GM12878 (cell line): ENCODE measurements at regions not wholly inside any gene's neighbourhood (a gene's known extent, or its start where the extent isn't known, plus 50 kb on each side); places are given as distances from the start of the nearest gene placed in this dataset.

Experiments
- ATAC-seq: fragments of 200-7000 bp; cut with Tn5 transposase; 3 replicates; pipeline ENCODE4 v1.9.1; 2020; ENCODE audit warnings: mild to moderate bottlenecking, moderate library complexity
- BruUV-seq: library from RNA; stranded (reverse); fragments of 400-500 nt; replicated peaks from 2 replicates; lab custom pipeline; 2021; lab: Mats Ljungman, UMichigan
- CTCF ChIA-PET: fragments of 300-600 bp; sonication (Branson Sonifier 250); formaldehyde crosslinking; extraction: SDS; loops from one replicate; lab custom pipeline; 2021; ENCODE audit warnings: inconsistent platforms; lab: Yijun Ruan, JAX
- POLR2A ChIA-PET: fragments of 350-600 bp; formaldehyde crosslinking; extraction: SDS; loops from one replicate; lab custom pipeline; 2021; ENCODE audit warnings: inconsistent platforms; lab: Charles Lee
- RAD21 ChIA-PET: fragments of 300-600 bp; sonication (Branson Sonifier 250); formaldehyde crosslinking; loops from one replicate; lab custom pipeline; 2023; ENCODE audit warnings: antibody characterized with exemption; ENCODE audit not compliant: unreplicated experiment; lab: Charles Lee
- SMC1A ChIA-PET: fragments of 300-600 bp; sonication (Branson Sonifier 250); formaldehyde crosslinking; loops from one replicate; lab custom pipeline; 2023; ENCODE audit not compliant: unreplicated experiment, uncharacterized antibody; lab: Charles Lee
- DNase-seq: peaks from one replicate; pipeline ENCODE4 v3.0.0-alpha.2; 2011; ENCODE audit warnings: low read depth, low spot score
- FAIRE-seq: peaks from 3 replicates; lab custom pipeline; 2011; peaks lifted over from hg19 to GRCh38; lab: Jason Lieb, UNC
- H2AFZ ChIP-seq: 2 replicates; pipeline ENCODE4 v1.6.0; 2011; ENCODE audit warnings: low read depth, low read length, control low read depth; ENCODE audit not compliant: control insufficient read depth
- H3K27ac ChIP-seq: 2 replicates; pipeline ENCODE4 v1.5.1; 2011; ENCODE audit warnings: control low read depth; ENCODE audit not compliant: control insufficient read depth, insufficient read depth
- H3K27me3 ChIP-seq, 2 experiments: replicated peaks in 1 of 2; 2 replicates each; pipeline versions ENCODE4 v1.6.0 to v1.6.1; 2011; ENCODE audit warnings: low read length in 1 of 2; ENCODE audit not compliant: control insufficient read depth in 2 of 2, insufficient read depth in 2 of 2
- H3K36me3 ChIP-seq, 2 experiments: 2 replicates each; pipeline ENCODE4 v1.5.1; 2011; ENCODE audit warnings: low read length in 1 of 2; ENCODE audit not compliant: control insufficient read depth in 2 of 2, insufficient read depth in 2 of 2
- H3K4me1 ChIP-seq: 2 replicates; pipeline ENCODE4 v1.6.1; 2011; ENCODE audit warnings: mild to moderate bottlenecking, low read length, moderate library complexity, mixed read lengths; ENCODE audit not compliant: control insufficient read depth, insufficient read depth
- H3K4me2 ChIP-seq: 2 replicates; pipeline ENCODE4 v1.6.0; 2011; ENCODE audit warnings: control low read depth; ENCODE audit not compliant: control insufficient read depth, insufficient read depth
- H3K4me3 ChIP-seq: fragments of 200-600 bp; sonication (generic); 2 replicates; pipeline ENCODE4 v1.5.1; 2016
- H3K79me2 ChIP-seq: 2 replicates; pipeline ENCODE4 v1.6.0; 2011; ENCODE audit warnings: low read length; ENCODE audit not compliant: control insufficient read depth, insufficient read depth
- H3K9ac ChIP-seq: 2 replicates; pipeline ENCODE4 v1.8.0; 2011; ENCODE audit warnings: low read length, control low read depth, mixed read lengths; ENCODE audit not compliant: control insufficient read depth, insufficient read depth
- H3K9me3 ChIP-seq: replicated peaks from 3 replicates; pipeline ENCODE4 v1.5.1; 2011; ENCODE audit warnings: mild to moderate bottlenecking, low read length; ENCODE audit not compliant: control insufficient read depth, insufficient read depth
- H4K20me1 ChIP-seq: 2 replicates; pipeline ENCODE4 v1.6.0; 2011; ENCODE audit not compliant: control insufficient read depth, insufficient read depth
- BRCA1 ChIP-seq: IDR thresholded peaks from 2 replicates; pipeline ENCODE4 v1.6.1; 2011; ENCODE audit warnings: low read depth, low read length, improper control_type of control experiment
- CEBPZ ChIP-seq: fragments of 150-350 bp; IDR thresholded peaks from 2 replicates; pipeline ENCODE4 v1.6.1; 2016; ENCODE audit warnings: low read depth, low read length
- CHD1 ChIP-seq: IDR thresholded peaks from 2 replicates; pipeline ENCODE4 v1.6.1; 2012; ENCODE audit warnings: low read depth, low read length, improper control_type of control experiment
- HDAC2 ChIP-seq: fragments of 200-600 bp; sonication (generic); IDR thresholded peaks from 2 replicates; pipeline ENCODE4 v1.6.1; 2017
- JUND ChIP-seq: IDR thresholded peaks from 2 replicates; pipeline ENCODE4 v1.6.1; 2012; ENCODE audit warnings: low read depth, mild to moderate bottlenecking, low read length, improper control_type of control experiment, moderate library complexity
- POLR2AphosphoS2 ChIP-seq: IDR thresholded peaks from 2 replicates; pipeline ENCODE4 v1.6.1; 2011; ENCODE audit warnings: low read depth, mild to moderate bottlenecking, low read length, improper control_type of control experiment, moderate library complexity
- RB1 ChIP-seq: fragments of 450-650 bp; formaldehyde crosslinking; IDR thresholded peaks from 2 replicates; pipeline ENCODE4 v1.6.1; 2017; ENCODE audit warnings: mild to moderate bottlenecking, borderline replicate concordance
- RELA ChIP-seq: fragments of 450-650 bp; IDR thresholded peaks from 2 replicates; pipeline ENCODE4 v1.8.0; 2014; ENCODE audit warnings: borderline replicate concordance; ENCODE audit not compliant: partially characterized antibody
- SMAD1 ChIP-seq: fragments of 450-650 bp; IDR thresholded peaks from 2 replicates; pipeline ENCODE4 v1.6.1; 2018; ENCODE audit warnings: mild to moderate bottlenecking, low read depth; ENCODE audit not compliant: partially characterized antibody
- SMC3 ChIP-seq: IDR thresholded peaks from 2 replicates; pipeline ENCODE4 v1.6.1; 2011; ENCODE audit warnings: low read length, improper control_type of control experiment, borderline replicate concordance
- ZSCAN29 ChIP-seq: fragments of 450-650 bp; IDR thresholded peaks from 2 replicates; pipeline ENCODE4 v1.6.1; 2017; ENCODE audit warnings: mild to moderate bottlenecking, moderate library complexity
- whole genome bisulfite sequencing: methylation state at CpG from one replicate; pipeline ENCODE4 v1.1.6; 2016; ENCODE audit warnings: low lambda C conversion rate; ENCODE audit not compliant: insufficient replicate concordance, insufficient coverage; ENCODE audit errors: missing lambda C conversion rate; 5-methylcytosine and 5-hydroxymethylcytosine counted together
- in situ Hi-C: fragments of 300-500 bp; cut with MboI; formaldehyde crosslinking; loops from 9 replicates; pipeline ENCODE4 v1.14.3; 2018; ENCODE audit warnings: mixed read lengths
- intact Hi-C: fragments of 100-400 bp; cut with micrococcal nuclease; formaldehyde crosslinking; loops from one replicate; pipeline ENCODE4 v1.14.2; 2022; ENCODE audit not compliant: unreplicated experiment
- TF ChIP-seq, protein P1 (sequence below): IDR thresholded peaks from 2 replicates; pipeline ENCODE4 v1.6.1; 2011; ENCODE audit warnings: borderline replicate concordance, low read depth, mild to moderate bottlenecking, moderate library complexity, low read length; ENCODE audit not compliant: insufficient read depth, poor library complexity, severe bottlenecking

GRCh38 chr12:115146453-115146852 lies 462.5 kb upstream of the TBX3 start:
- no peaks in the 10 kb centered on the region for H4K20me1 ChIP-seq
- no peak overlapping the region for H2AFZ ChIP-seq
- H3K27me3 ChIP-seq, result no peaks in the 10 kb centered on the region
- no peaks in the 10 kb centered on the region for H3K4me1 ChIP-seq
- no peak overlapping the region for H3K4me2 ChIP-seq
- no peaks in the 10 kb centered on the region for H3K36me3 ChIP-seq
- RAD21 ChIA-PET, result no interaction called here
- POLR2A ChIA-PET, result interaction anchor here (0.6 kb wide), 1 partner anchor 327 kb away, joined by 3 read pairs; no protein-coding TSS in a partner anchor
- in situ Hi-C loops (no loop called here), intact Hi-C loops (no loop called here)
- DNase-seq (no peak), ATAC-seq (no peak), FAIRE-seq (no peak)
- H3K27ac ChIP-seq, result no peak overlapping the region
- no peak overlapping the region for H3K4me3 ChIP-seq
- TF ChIP-seq HDAC2 (no peak), BRCA1 (no peak), RELA (no peak)
- TF ChIP-seq, protein P1, sequence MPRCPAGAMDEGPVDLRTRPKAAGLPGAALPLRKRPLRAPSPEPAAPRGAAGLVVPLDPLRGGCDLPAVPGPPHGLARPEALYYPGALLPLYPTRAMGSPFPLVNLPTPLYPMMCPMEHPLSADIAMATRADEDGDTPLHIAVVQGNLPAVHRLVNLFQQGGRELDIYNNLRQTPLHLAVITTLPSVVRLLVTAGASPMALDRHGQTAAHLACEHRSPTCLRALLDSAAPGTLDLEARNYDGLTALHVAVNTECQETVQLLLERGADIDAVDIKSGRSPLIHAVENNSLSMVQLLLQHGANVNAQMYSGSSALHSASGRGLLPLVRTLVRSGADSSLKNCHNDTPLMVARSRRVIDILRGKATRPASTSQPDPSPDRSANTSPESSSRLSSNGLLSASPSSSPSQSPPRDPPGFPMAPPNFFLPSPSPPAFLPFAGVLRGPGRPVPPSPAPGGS, result no peak
- SMC1A ChIA-PET, result no interaction called here
- H3K9ac ChIP-seq, result no peak overlapping the region
- H3K9me3 ChIP-seq, result peaks cover 2% of the 10 kb centered on the region; the same call in 2 of the 3 replicates
- CTCF ChIA-PET, result no interaction called here
- no TSS peak for BruUV-seq
- 97% methylated on average over 2 of the region's 2 CpGs for WGBS
- no peaks in the 10 kb centered on the region for H3K79me2 ChIP-seq

GRCh38 chr12:115144425-115144824 lies 460.4 kb upstream of the TBX3 start:
- Histone ChIP-seq H2AFZ (no peak overlapping the region), H3K4me2 (no peak overlapping the region), H4K20me1 (no peaks in the 10 kb centered on the region), H3K9me3 (no peaks in the 10 kb centered on the region; the same call in 1 of the 3 replicates), H3K4me1 (no peaks in the 10 kb centered on the region), H3K27ac (no peak overlapping the region), H3K27me3 (no peaks in the 10 kb centered on the region), H3K4me3 (no peak overlapping the region), H3K9ac (no peak overlapping the region), H3K79me2 (no peaks in the 10 kb centered on the region), H3K36me3 (no peaks in the 10 kb centered on the region)
- ChIA-PET POLR2A (no interaction called here), RAD21 (no interaction called here), CTCF (no interaction called here), SMC1A (no interaction called here)
- no peak for DNase-seq
- ATAC-seq, result no peak
- no peak for FAIRE-seq
- WGBS, result 0% methylated on average over 2 of the region's 2 CpGs
- in situ Hi-C loops (no loop called here), intact Hi-C loops (no loop called here)
- no peak for TF ChIP-seq CEBPZ
- TF ChIP-seq JUND, result no peak
- no peak for TF ChIP-seq RB1
- no peak for TF ChIP-seq CHD1
- TF ChIP-seq SMAD1, result no peak
- TF ChIP-seq POLR2AphosphoS2, result no peak
- no peak for TF ChIP-seq ZSCAN29
- no peak for TF ChIP-seq SMC3
- BruUV-seq, result no TSS peak
